ENCODE measurements at regions not wholly inside any gene's neighbourhood (a gene's known extent, or its start where the extent isn't known, plus 50 kb on each side); places are given as distances from the start of the nearest gene placed in this dataset.
A peak's percentile ranks its signal among the peaks of the same experiment; 100 is the strongest.
"Not testable (repeated sequence)": the region's sequence is repeated elsewhere in the genome, so short reads cannot be mapped to it uniquely, and the experiment has no call there.

GRCh38 chr1:207196135-207196534, 92.1 kb downstream of the C4BPA start:
- not testable (repeated sequence) for H3K4me3 ChIP-seq (ENCODE audit: insufficient read depth, low read depth, low read length); DNase-seq; H3K36me3 ChIP-seq (replicated peaks; ENCODE audit: control insufficient read depth, insufficient read depth, low read length); H3K27me3 ChIP-seq (ENCODE audit: control insufficient read depth, insufficient read depth, low read length)

GRCh38 chr1:207201534-207201933, 97.5 kb downstream of the C4BPA start:
- not testable (repeated sequence) for H3K36me3 ChIP-seq (replicated peaks; ENCODE audit: control insufficient read depth, insufficient read depth, low read length); H3K4me3 ChIP-seq (ENCODE audit: insufficient read depth, low read depth, low read length); H3K27me3 ChIP-seq (ENCODE audit: control insufficient read depth, insufficient read depth, low read length); DNase-seq

GRCh38 chr1:207202480-207202879, 98.4 kb downstream of the C4BPA start:
- Histone ChIP-seq H3K27me3 (ENCODE audit: control insufficient read depth, insufficient read depth, low read length) (no peaks in the 10 kb centered on the region), H3K4me3 (ENCODE audit: insufficient read depth, low read depth, low read length) (no peak overlapping the region), H3K36me3 (replicated peaks; ENCODE audit: control insufficient read depth, insufficient read depth, low read length) (no peaks in the 10 kb centered on the region)
- no peak for DNase-seq

GRCh38 chr1:207203541-207203940, 99.5 kb downstream of the C4BPA start:
- Histone ChIP-seq H3K36me3 (replicated peaks; ENCODE audit: control insufficient read depth, insufficient read depth, low read length) (no peaks in the 10 kb centered on the region), H3K27me3 (ENCODE audit: control insufficient read depth, insufficient read depth, low read length) (no peaks in the 10 kb centered on the region), H3K4me3 (ENCODE audit: insufficient read depth, low read depth, low read length) (no peak overlapping the region)
- DNase-seq: no peak

DNA sequence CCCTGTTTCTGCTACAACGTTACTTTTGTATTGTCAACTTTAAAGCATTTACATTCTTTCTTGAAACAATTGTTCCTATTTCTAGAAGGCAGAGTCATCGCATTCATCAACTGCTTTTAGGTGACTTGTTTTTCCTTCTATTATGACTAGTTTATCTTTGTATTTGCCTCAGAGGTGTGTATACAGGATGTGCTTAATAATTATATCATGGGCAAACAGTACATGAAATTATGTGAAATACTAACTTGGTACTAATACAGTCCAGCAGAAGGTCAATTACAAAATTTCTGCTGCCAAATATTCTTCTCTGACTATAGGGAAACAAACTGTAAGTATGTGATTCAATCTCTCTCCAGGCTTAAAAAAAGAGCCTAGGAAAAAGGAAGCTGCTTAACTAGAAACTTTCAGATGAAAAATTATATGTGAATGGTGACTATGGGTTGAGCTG, 101.6 kb downstream of the C4BPA start:
- Histone ChIP-seq H3K4me3 (ENCODE audit: insufficient read depth, low read depth, low read length) (no peak overlapping the region), H3K27me3 (ENCODE audit: control insufficient read depth, insufficient read depth, low read length) (no peaks in the 10 kb centered on the region), H3K36me3 (replicated peaks; ENCODE audit: control insufficient read depth, insufficient read depth, low read length) (no peaks in the 10 kb centered on the region)
- no peak for DNase-seq

DNA sequence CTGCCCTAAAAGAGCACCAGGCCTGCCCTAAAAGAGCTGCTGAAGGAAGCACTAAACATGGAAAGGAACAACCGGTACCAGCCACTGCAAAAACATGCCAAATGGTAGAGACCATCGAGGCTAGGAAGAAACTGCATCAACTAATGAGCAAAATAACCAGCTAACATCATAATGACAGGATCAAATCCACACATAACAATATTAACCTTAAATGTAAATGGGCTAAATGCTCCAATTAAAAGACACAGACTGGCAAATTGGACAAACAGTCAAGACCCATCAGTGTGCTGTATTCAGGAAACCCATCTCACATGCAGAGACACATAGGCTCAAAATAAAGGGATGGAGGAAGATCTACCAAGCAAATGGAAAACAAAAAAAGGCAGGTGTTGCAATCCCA, 104.7 kb downstream of the C4BPA start:
- not testable (repeated sequence) for H3K36me3 ChIP-seq (replicated peaks; ENCODE audit: control insufficient read depth, insufficient read depth, low read length)

DNA sequence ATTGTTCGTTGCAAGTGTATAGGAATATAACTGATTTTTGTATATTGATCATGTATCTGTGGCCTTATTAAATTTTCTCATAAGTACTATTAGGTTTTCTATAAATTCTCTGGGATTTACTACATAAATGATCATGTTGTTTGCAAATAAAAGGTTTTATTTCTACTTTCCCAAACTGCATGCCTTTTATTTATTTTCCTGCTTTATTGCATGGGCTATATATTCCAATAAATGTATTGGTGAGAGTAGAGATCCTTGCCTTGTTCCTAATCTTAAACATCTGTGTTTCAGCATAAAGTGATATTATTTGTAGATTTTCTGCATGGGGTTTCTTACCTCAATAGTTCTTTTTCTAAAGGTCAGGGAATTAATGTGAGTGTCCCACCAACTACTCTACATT, 107.0 kb upstream of the CD55 start:
- Histone ChIP-seq H3K4me3 (ENCODE audit: insufficient read depth, low read depth, low read length) (no peak overlapping the region), H3K27me3 (ENCODE audit: control insufficient read depth, insufficient read depth, low read length) (no peaks in the 10 kb centered on the region), H3K36me3 (replicated peaks; ENCODE audit: control insufficient read depth, insufficient read depth, low read length) (no peaks in the 10 kb centered on the region)
- no peak for DNase-seq

More for the DNA sequence above, 104.7 kb downstream of the C4BPA start:
- not testable (repeated sequence) for DNase-seq; H3K4me3 ChIP-seq (ENCODE audit: insufficient read depth, low read depth, low read length); H3K27me3 ChIP-seq (ENCODE audit: control insufficient read depth, insufficient read depth, low read length)

DNA sequence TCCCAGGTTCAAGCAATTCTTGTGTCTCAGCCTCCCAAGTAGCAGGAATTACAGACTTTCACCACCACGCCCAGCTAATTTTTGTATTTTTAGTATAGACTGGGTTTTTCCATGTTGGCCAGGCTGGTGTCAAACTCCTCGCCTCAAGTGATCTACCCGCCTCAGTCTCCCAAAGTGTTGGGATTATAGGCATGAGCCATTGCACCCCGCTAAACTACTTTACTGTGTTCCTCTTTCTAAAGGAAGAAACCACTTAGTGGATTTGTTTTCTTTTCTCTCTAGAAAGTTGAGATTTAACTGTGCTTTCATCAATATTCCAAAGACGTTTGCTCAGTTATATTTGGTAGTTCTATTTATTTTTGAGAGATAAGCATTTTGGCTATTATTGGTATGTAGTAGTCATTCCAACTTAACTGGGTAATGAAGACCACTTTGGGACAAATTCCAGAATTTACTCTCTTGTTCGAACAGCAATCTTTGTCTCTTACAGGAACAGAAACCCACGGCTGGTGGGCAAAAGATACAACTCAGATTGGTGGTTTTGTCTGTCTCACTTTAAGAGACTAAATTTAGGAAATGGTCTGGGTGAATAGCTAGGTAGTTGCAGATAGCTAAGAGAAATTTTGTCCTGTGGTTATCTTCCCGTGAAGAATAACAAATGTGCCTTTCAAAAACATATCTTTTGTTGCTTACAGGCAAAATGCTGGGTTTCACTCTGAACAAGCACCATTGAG, 103.5 kb upstream of the CD55 start:
- Histone ChIP-seq H3K4me3 (ENCODE audit: insufficient read depth, low read depth, low read length) (no peak overlapping the region), H3K36me3 (replicated peaks; ENCODE audit: control insufficient read depth, insufficient read depth, low read length) (no peaks in the 10 kb centered on the region), H3K27me3 (ENCODE audit: control insufficient read depth, insufficient read depth, low read length) (no peaks in the 10 kb centered on the region)
- no peak for DNase-seq

DNA sequence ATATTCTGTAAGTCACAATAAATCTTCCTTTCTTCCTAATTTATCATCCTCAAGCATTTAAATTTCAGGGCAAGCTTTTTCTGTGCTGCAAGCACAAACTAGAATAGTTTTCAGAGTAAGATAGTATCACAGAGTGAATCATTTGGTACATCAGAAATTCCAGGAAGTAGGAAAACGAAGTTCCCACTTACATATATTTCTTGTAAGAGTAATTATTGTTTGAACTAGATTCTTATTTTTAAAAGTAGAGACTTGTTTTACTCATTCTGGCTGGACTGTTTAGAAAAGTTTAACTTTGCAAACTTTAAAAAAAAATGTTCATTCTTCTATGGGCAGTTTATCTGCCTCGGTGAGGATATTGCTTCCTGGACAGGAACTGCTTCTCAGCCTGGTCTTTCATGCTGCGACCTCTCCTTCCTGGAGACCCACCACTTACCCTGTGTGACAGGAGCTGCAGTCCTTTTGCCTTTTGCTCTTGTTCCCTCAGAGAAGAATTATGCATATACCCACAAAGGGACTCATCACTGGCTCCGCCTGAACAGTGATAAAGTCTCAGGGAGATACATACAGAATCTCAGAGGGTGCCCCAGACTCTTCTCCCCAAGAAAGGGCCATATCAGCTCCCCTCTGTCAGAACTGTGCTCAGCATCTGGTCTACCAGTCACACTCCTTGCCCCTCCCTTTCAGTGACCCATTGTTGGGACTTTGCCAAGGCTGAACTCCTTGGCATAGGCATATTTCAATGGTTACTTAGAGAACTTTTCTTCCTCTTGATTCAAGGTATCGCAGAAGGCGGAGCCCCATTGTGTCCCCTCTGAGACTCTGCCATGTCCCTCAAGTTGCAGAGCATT, 102.7 kb upstream of the CD55 start:
- Histone ChIP-seq H3K36me3 (replicated peaks; ENCODE audit: control insufficient read depth, insufficient read depth, low read length) (no peaks in the 10 kb centered on the region), H3K27me3 (ENCODE audit: control insufficient read depth, insufficient read depth, low read length) (no peaks in the 10 kb centered on the region), H3K4me3 (ENCODE audit: insufficient read depth, low read depth, low read length) (no peak overlapping the region)
- no peak for DNase-seq

GRCh38 chr1:207219979-207220889, 101.2 kb upstream of the CD55 start:
- Histone ChIP-seq H3K4me3 (ENCODE audit: insufficient read depth, low read depth, low read length) (no peak overlapping the region), H3K36me3 (replicated peaks; ENCODE audit: control insufficient read depth, insufficient read depth, low read length) (no peaks in the 10 kb centered on the region), H3K27me3 (ENCODE audit: control insufficient read depth, insufficient read depth, low read length) (no peaks in the 10 kb centered on the region)
- peak; percentile 12 for DNase-seq

- Histone ChIP-seq H3K36me3 (replicated peaks; ENCODE audit: control insufficient read depth, insufficient read depth, low read length) (no peaks in the 10 kb centered on the region), H3K4me3 (ENCODE audit: insufficient read depth, low read depth, low read length) (no peak overlapping the region), H3K27me3 (ENCODE audit: control insufficient read depth, insufficient read depth, low read length) (no peaks in the 10 kb centered on the region)
- DNase-seq: no peak
These were observed 99.5 kb upstream of the CD55 start for GRCh38 chr1:207221934-207222351.

GRCh38 chr1:207223162-207223561, 98.3 kb upstream of the CD55 start:
- H3K27me3 ChIP-seq (ENCODE audit: control insufficient read depth, insufficient read depth, low read length): no peaks in the 10 kb centered on the region
- H3K36me3 ChIP-seq (replicated peaks; ENCODE audit: control insufficient read depth, insufficient read depth, low read length): no peaks in the 10 kb centered on the region
- H3K4me3 ChIP-seq (ENCODE audit: insufficient read depth, low read depth, low read length): no peak overlapping the region
- DNase-seq: no peak

DNA sequence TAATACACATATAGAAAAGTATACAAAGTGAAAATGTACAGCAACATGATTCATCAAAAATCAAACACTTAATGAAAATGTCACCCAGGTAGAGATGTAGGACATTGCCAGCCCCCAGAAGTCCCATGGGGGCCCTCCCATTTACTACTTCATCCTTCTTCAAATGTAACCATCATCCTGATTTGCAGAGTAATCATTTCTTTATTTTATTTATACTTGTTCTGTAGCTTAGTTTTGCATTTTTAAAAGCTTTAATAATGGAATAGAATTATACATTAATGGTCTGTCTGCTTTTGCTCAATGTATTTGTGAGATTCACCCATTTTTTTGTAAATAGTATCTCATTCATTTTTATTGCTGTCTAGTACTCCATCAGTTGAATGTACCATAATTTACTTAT, 96.8 kb upstream of the CD55 start:
- Histone ChIP-seq H3K27me3 (ENCODE audit: control insufficient read depth, insufficient read depth, low read length) (no peaks in the 10 kb centered on the region), H3K4me3 (ENCODE audit: insufficient read depth, low read depth, low read length) (no peak overlapping the region), H3K36me3 (replicated peaks; ENCODE audit: control insufficient read depth, insufficient read depth, low read length) (no peaks in the 10 kb centered on the region)
- DNase-seq: no peak

- Histone ChIP-seq H3K4me3 (ENCODE audit: insufficient read depth, low read depth, low read length) (no peak overlapping the region), H3K27me3 (ENCODE audit: control insufficient read depth, insufficient read depth, low read length) (no peaks in the 10 kb centered on the region), H3K36me3 (replicated peaks; ENCODE audit: control insufficient read depth, insufficient read depth, low read length) (no peaks in the 10 kb centered on the region)
- DNase-seq: no peak
These were observed 94.3 kb upstream of the CD55 start for GRCh38 chr1:207227131-207227630.
